IMR-90 (cell line): ENCODE measurements at regions not wholly inside any gene's neighbourhood (a gene's known extent, or its start where the extent isn't known, plus 50 kb on each side); places are given as distances from the start of the nearest gene placed in this dataset.

Experiments used
- ATAC-seq: fragments of 200-7000 bp; cut with Tn5 transposase; 2 replicates; pipeline ENCODE4 v1.9.1; 2020; ENCODE audit warnings: low read depth, mild to moderate bottlenecking, moderate library complexity
- BruUV-seq: library from RNA; stranded (reverse); fragments of 400-500 nt; replicated peaks from 2 replicates; lab custom pipeline; 2021; lab: Mats Ljungman, UMichigan
- CTCF ChIA-PET: fragments of 300-600 bp; formaldehyde crosslinking; extraction: SDS; loops from one replicate; lab custom pipeline; 2021; ENCODE audit warnings: antibody characterized with exemption; lab: Yijun Ruan, JAX
- POLR2A ChIA-PET: fragments of 300-600 bp; sonication (Branson Sonifier 250); formaldehyde crosslinking; loops from one replicate; lab custom pipeline; 2022; ENCODE audit warnings: antibody characterized with exemption; ENCODE audit not compliant: unreplicated experiment; lab: Charles Lee
- DNase-seq: peaks from one replicate; pipeline ENCODE4 v3.0.0; 2013
- H2AFZ ChIP-seq: replicated peaks from 2 replicates; pipeline ENCODE3; 2013; ENCODE audit warnings: low read length, mild to moderate bottlenecking; ENCODE audit not compliant: poor library complexity
- H2AK5ac ChIP-seq: 2 replicates; pipeline ENCODE4 v1.6.1; 2013; ENCODE audit warnings: low read depth, low read length, inconsistent platforms
- H2AK9ac ChIP-seq: replicated peaks from 2 replicates; pipeline ENCODE3; 2013; ENCODE audit warnings: mild to moderate bottlenecking, low read depth, low read length, moderate library complexity; ENCODE audit not compliant: poor library complexity
- H2BK120ac ChIP-seq: 2 replicates; pipeline ENCODE4 v1.6.1; 2013; ENCODE audit warnings: low read depth, low read length, inconsistent platforms
- H2BK15ac ChIP-seq: 3 replicates; pipeline ENCODE4 v1.6.1; 2013; ENCODE audit warnings: low read depth, low read length, inconsistent platforms
- H2BK20ac ChIP-seq: 2 replicates; pipeline ENCODE4 v1.6.1; 2013; ENCODE audit warnings: low read depth, mild to moderate bottlenecking, inconsistent platforms, low read length, moderate library complexity
- H2BK5ac ChIP-seq: 2 replicates; pipeline ENCODE4 v1.6.1; 2013; ENCODE audit warnings: mild to moderate bottlenecking, low read depth, low read length, inconsistent platforms; ENCODE audit not compliant: poor library complexity, severe bottlenecking
- H3K14ac ChIP-seq: replicated peaks from 2 replicates; pipeline ENCODE4 v1.6.1; 2013; ENCODE audit warnings: low read depth, low read length, inconsistent platforms
- H3K18ac ChIP-seq: 2 replicates; pipeline ENCODE4 v1.6.1; 2013; ENCODE audit warnings: low read depth, low read length, control low read depth
- H3K23ac ChIP-seq: 2 replicates; pipeline ENCODE4 v1.6.1; 2013; ENCODE audit warnings: low read depth, low read length, inconsistent platforms
- H3K27ac ChIP-seq: 2 replicates; pipeline ENCODE4 v1.5.1; 2013; ENCODE audit warnings: mild to moderate bottlenecking, control low read depth, low read length; ENCODE audit not compliant: insufficient read depth
- H3K27me3 ChIP-seq: 2 replicates; pipeline ENCODE4 v1.6.1; 2013; ENCODE audit warnings: low read length; ENCODE audit not compliant: control insufficient read depth, insufficient read depth
- H3K36me3 ChIP-seq: 2 replicates; pipeline ENCODE4 v1.6.1; 2013; ENCODE audit warnings: low read length, mixed read lengths; ENCODE audit not compliant: control insufficient read depth, insufficient read depth
- H3K4ac ChIP-seq: 2 replicates; pipeline ENCODE4 v1.6.1; 2013; ENCODE audit warnings: low read depth, low read length, inconsistent platforms
- H3K4me1 ChIP-seq: 2 replicates; pipeline ENCODE4 v1.6.1; 2013; ENCODE audit warnings: low read length, mixed read lengths; ENCODE audit not compliant: control insufficient read depth, insufficient read depth
- H3K4me2 ChIP-seq: 2 replicates; pipeline ENCODE4 v1.6.1; 2013; ENCODE audit warnings: low read depth, mild to moderate bottlenecking, control low read depth, low read length, moderate library complexity
- H3K4me3 ChIP-seq: 2 replicates; pipeline ENCODE4 v1.5.1; 2013; ENCODE audit warnings: low read depth, mild to moderate bottlenecking, control low read depth, low read length, moderate library complexity; ENCODE audit not compliant: insufficient read depth
- H3K56ac ChIP-seq: 2 replicates; pipeline ENCODE4 v1.6.1; 2013; ENCODE audit warnings: low read length, inconsistent platforms; ENCODE audit not compliant: insufficient read depth; ENCODE audit errors: extremely low read depth
- H3K79me1 ChIP-seq, 2 experiments: 2 replicates each; pipeline ENCODE4 v1.6.1; 2013; ENCODE audit warnings: low read length in 2 of 2, inconsistent platforms in 1 of 2, low read depth in 1 of 2
- H3K9ac ChIP-seq: 2 replicates; pipeline ENCODE4 v1.6.1; 2013; ENCODE audit warnings: low read depth, low read length, control low read depth
- H3K9me1 ChIP-seq: 2 replicates; pipeline ENCODE4 v1.6.1; 2013; ENCODE audit warnings: low read length, inconsistent platforms; ENCODE audit not compliant: insufficient read depth
- H3K9me3 ChIP-seq: 2 replicates; pipeline ENCODE4 v1.6.1; 2013; ENCODE audit warnings: low read length; ENCODE audit not compliant: control insufficient read depth, insufficient read depth
- H4K20me1 ChIP-seq: 2 replicates; pipeline ENCODE4 v1.6.1; 2013; ENCODE audit warnings: low read length, inconsistent platforms; ENCODE audit not compliant: insufficient read depth
- H4K5ac ChIP-seq: 2 replicates; pipeline ENCODE4 v1.6.1; 2013; ENCODE audit warnings: mild to moderate bottlenecking, low read depth, low read length, control low read depth
- H4K8ac ChIP-seq, 2 experiments: 2 replicates each; pipeline ENCODE4 v1.6.1; 2013; ENCODE audit warnings: low read depth in 2 of 2, low read length in 2 of 2, control low read depth in 1 of 2, inconsistent platforms in 1 of 2
- H4K91ac ChIP-seq: 2 replicates; pipeline ENCODE4 v1.6.1; 2013; ENCODE audit warnings: low read depth, low read length, inconsistent platforms; ENCODE audit not compliant: insufficient read depth
- BHLHE40 ChIP-seq: fragments of 150-350 bp; IDR thresholded peaks from 2 replicates; pipeline ENCODE4 v1.6.1; 2016; ENCODE audit warnings: mild to moderate bottlenecking, low read depth, low read length
- CEBPB ChIP-seq: IDR thresholded peaks from 2 replicates; pipeline ENCODE4 v1.6.1; 2012; ENCODE audit warnings: low read depth, low read length, improper control_type of control experiment
- CHD1 ChIP-seq: IDR thresholded peaks from 2 replicates; pipeline ENCODE4 v1.6.1; 2012; ENCODE audit warnings: low read depth, low read length, improper control_type of control experiment
- FOS ChIP-seq: fragments of 150-350 bp; IDR thresholded peaks from 2 replicates; pipeline ENCODE4 v1.6.1; 2016; ENCODE audit warnings: low read depth, low read length
- MAFK ChIP-seq: IDR thresholded peaks from 2 replicates; pipeline ENCODE4 v1.6.1; 2012; ENCODE audit warnings: low read depth, low read length, improper control_type of control experiment
- MAZ ChIP-seq: IDR thresholded peaks from 2 replicates; pipeline ENCODE4 v1.6.1; 2012; ENCODE audit warnings: low read depth, mild to moderate bottlenecking, low read length, improper control_type of control experiment, moderate library complexity, borderline replicate concordance
- MXI1 ChIP-seq: IDR thresholded peaks from 2 replicates; pipeline ENCODE4 v1.6.1; 2012; ENCODE audit warnings: low read depth, mild to moderate bottlenecking, low read length, moderate library complexity, borderline replicate concordance
- NFE2L2 ChIP-seq: fragments of 150-350 bp; IDR thresholded peaks from 2 replicates; pipeline ENCODE4 v1.6.1; 2016; ENCODE audit warnings: low read depth, mild to moderate bottlenecking, low read length
- POLR2A ChIP-seq: IDR thresholded peaks from 2 replicates; pipeline ENCODE4 v1.6.1; 2012; ENCODE audit warnings: mild to moderate bottlenecking, low read depth, low read length
- RAD21 ChIP-seq: IDR thresholded peaks from 2 replicates; pipeline ENCODE4 v1.6.1; 2012; ENCODE audit warnings: low read length, improper control_type of control experiment
- RCOR1 ChIP-seq: IDR thresholded peaks from 2 replicates; pipeline ENCODE4 v1.6.1; 2012; ENCODE audit warnings: mild to moderate bottlenecking, low read length, improper control_type of control experiment; ENCODE audit not compliant: insufficient replicate concordance
- RFX5 ChIP-seq: IDR thresholded peaks from 2 replicates; pipeline ENCODE4 v1.8.0; 2012; ENCODE audit warnings: low read depth, mild to moderate bottlenecking, low read length, moderate library complexity
- SMC3 ChIP-seq: fragments of 150-350 bp; IDR thresholded peaks from 2 replicates; pipeline ENCODE4 v1.6.1; 2016; ENCODE audit warnings: low read depth, mild to moderate bottlenecking, antibody characterized with exemption, low read length, moderate library complexity
- WGBS, 2 experiments: methylation state at CpG; one replicate each; pipeline versions ENCODE4 v1.1.5 to v1.1.7; 2013; ENCODE audit warnings: missing lambda C conversion rate in 2 of 2; ENCODE audit not compliant: insufficient read length in 1 of 2; ENCODE audit errors: extremely low coverage in 2 of 2; 5-methylcytosine and 5-hydroxymethylcytosine counted together
- dilution Hi-C: fragments of 300-500 bp; cut with HindIII; formaldehyde crosslinking; loops from one replicate; pipeline ENCODE4 v1.14.3; 2018; ENCODE audit warnings: low sequenced_read_pairs; ENCODE audit not compliant: unreplicated experiment
- in situ Hi-C: fragments of 300-500 bp; cut with MboI; formaldehyde crosslinking; loops from 3 replicates; pipeline ENCODE4 v1.14.3; 2019; ENCODE audit warnings: low sequenced_read_pairs, inconsistent platforms, mixed read lengths
- intact Hi-C: fragments of 100-400 bp; cut with micrococcal nuclease; formaldehyde crosslinking; loops from 2 replicates; pipeline ENCODE4 v1.10.0; 2022
- TF ChIP-seq, protein P1 (sequence below): fragments of 150-350 bp; IDR thresholded peaks from 2 replicates; pipeline ENCODE4 v1.6.1; 2017; ENCODE audit warnings: mild to moderate bottlenecking, antibody characterized with exemption, low read length, low read depth
- TF ChIP-seq, protein P2 (sequence below): conservative IDR thresholded peaks from 2 replicates; pipeline ENCODE4 v1.5.1; 2012; ENCODE audit warnings: mild to moderate bottlenecking, low read depth, low read length, improper control_type of control experiment
- TF ChIP-seq, protein P3 (sequence below): fragments of 150-350 bp; IDR thresholded peaks from 2 replicates; pipeline ENCODE4 v1.6.1; 2016; ENCODE audit warnings: low read depth, mild to moderate bottlenecking, low read length, moderate library complexity, borderline replicate concordance

DNA sequence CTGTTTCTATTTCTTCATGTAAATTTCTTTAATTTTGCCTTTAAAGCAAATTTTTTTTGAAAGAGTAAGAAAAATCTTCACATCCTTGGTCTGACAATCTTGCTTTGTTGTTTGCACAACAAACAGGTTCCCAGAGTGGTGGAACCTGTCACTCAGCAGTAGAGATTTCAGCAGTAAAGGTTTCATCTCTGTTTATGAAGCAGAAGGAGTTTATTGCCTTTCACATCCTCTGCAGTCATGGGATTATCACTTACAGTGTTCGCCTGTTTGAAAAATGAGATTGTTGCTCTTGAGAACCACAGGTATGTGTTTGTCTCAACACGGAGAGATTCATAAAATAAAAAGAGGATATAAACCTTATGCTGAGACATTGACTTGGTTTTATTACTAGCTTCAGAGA lies 342.6 kb downstream of the IPMK start:
- H3K18ac ChIP-seq = no peak overlapping the region
- H3K4me3 ChIP-seq = no peak overlapping the region
- no peak overlapping the region for H2BK15ac ChIP-seq
- no peak overlapping the region for H2BK120ac ChIP-seq
- no peak overlapping the region for H4K8ac ChIP-seq
- H4K20me1 ChIP-seq = no peaks in the 10 kb centered on the region
- no peak overlapping the region for H3K9ac ChIP-seq
- no peak overlapping the region for H3K27ac ChIP-seq
- in situ Hi-C loops (no loop called here), dilution Hi-C loops (no loop called here), intact Hi-C loops (no loop called here)
- no peak overlapping the region for H2AK9ac ChIP-seq
- no peaks in the 10 kb centered on the region for H3K9me3 ChIP-seq
- no peak overlapping the region for H3K14ac ChIP-seq
- no peak overlapping the region for H4K91ac ChIP-seq
- no peaks in the 10 kb centered on the region for H3K79me1 ChIP-seq
- H3K9me1 ChIP-seq = no peaks in the 10 kb centered on the region
- ChIA-PET POLR2A (no interaction called here), CTCF (no interaction called here)
- BruUV-seq = no TSS peak
- TF ChIP-seq RAD21 (no peak), BHLHE40 (no peak), NFE2L2 (no peak), SMC3 (no peak), CHD1 (no peak), POLR2A (no peak), FOS (no peak), RCOR1 (no peak), RFX5 (no peak), MAFK (no peak), MXI1 (no peak), CEBPB (no peak), MAZ (no peak)
- TF ChIP-seq, protein P1, sequence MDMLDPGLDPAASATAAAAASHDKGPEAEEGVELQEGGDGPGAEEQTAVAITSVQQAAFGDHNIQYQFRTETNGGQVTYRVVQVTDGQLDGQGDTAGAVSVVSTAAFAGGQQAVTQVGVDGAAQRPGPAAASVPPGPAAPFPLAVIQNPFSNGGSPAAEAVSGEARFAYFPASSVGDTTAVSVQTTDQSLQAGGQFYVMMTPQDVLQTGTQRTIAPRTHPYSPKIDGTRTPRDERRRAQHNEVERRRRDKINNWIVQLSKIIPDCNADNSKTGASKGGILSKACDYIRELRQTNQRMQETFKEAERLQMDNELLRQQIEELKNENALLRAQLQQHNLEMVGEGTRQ = no peak
- TF ChIP-seq, protein P2, sequence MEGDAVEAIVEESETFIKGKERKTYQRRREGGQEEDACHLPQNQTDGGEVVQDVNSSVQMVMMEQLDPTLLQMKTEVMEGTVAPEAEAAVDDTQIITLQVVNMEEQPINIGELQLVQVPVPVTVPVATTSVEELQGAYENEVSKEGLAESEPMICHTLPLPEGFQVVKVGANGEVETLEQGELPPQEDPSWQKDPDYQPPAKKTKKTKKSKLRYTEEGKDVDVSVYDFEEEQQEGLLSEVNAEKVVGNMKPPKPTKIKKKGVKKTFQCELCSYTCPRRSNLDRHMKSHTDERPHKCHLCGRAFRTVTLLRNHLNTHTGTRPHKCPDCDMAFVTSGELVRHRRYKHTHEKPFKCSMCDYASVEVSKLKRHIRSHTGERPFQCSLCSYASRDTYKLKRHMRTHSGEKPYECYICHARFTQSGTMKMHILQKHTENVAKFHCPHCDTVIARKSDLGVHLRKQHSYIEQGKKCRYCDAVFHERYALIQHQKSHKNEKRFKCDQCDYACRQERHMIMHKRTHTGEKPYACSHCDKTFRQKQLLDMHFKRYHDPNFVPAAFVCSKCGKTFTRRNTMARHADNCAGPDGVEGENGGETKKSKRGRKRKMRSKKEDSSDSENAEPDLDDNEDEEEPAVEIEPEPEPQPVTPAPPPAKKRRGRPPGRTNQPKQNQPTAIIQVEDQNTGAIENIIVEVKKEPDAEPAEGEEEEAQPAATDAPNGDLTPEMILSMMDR = no peak
- TF ChIP-seq, protein P3, sequence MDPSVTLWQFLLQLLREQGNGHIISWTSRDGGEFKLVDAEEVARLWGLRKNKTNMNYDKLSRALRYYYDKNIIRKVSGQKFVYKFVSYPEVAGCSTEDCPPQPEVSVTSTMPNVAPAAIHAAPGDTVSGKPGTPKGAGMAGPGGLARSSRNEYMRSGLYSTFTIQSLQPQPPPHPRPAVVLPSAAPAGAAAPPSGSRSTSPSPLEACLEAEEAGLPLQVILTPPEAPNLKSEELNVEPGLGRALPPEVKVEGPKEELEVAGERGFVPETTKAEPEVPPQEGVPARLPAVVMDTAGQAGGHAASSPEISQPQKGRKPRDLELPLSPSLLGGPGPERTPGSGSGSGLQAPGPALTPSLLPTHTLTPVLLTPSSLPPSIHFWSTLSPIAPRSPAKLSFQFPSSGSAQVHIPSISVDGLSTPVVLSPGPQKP = no peak
- H2BK5ac ChIP-seq = no peak overlapping the region
- no peak overlapping the region for H4K5ac ChIP-seq
- H3K23ac ChIP-seq = no peak overlapping the region
- H3K36me3 ChIP-seq = no peaks in the 10 kb centered on the region
- no peak overlapping the region for H2BK20ac ChIP-seq
- no peak for DNase-seq
- H3K4me2 ChIP-seq = no peak overlapping the region
- H2AFZ ChIP-seq = no peak overlapping the region
- no peaks in the 10 kb centered on the region for H3K27me3 ChIP-seq
- no peak overlapping the region for H3K56ac ChIP-seq
- H2AK5ac ChIP-seq = no peak overlapping the region
- WGBS, 2 experiments = no CpG with 5 or more reads among the region's 2 CpGs
- ATAC-seq = no peak
- no peak overlapping the region for H3K4ac ChIP-seq
- H3K4me1 ChIP-seq = no peaks in the 10 kb centered on the region
